ENCODE measurements at regions not wholly inside any gene's neighbourhood (a gene's known extent, or its start where the extent isn't known, plus 50 kb on each side); places are given as distances from the start of the nearest gene placed in this dataset.
A peak's percentile ranks its signal among the peaks of the same experiment; 100 is the strongest.

GRCh38 chr3:77943598-77943997, 903.7 kb downstream of the ROBO2 start:
- in situ Hi-C loops (cut with MboI; ENCODE audit: low sequenced_read_pairs), result no loop called here

GRCh38 chr3:77945320-77945719, 905.4 kb downstream of the ROBO2 start:
- DNase-seq (ENCODE audit: low spot score in 2 of 2), result no peak
- Histone ChIP-seq H3K27me3 (ENCODE audit: low read depth) (peaks cover 33% of the 10 kb centered on the region), H3K4me1 (peaks cover 7% of the 10 kb centered on the region), H3K9me3 (no peaks in the 10 kb centered on the region), H3K4me3 (no peak overlapping the region), H3K36me3 (replicated peaks) (no peaks in the 10 kb centered on the region)
- in situ Hi-C loops (cut with MboI; ENCODE audit: low sequenced_read_pairs), result no loop called here

More at GRCh38 chr3:77943598-77943997, 903.7 kb downstream of the ROBO2 start:
- Histone ChIP-seq H3K4me3 (no peak overlapping the region), H3K4me1 (peaks cover 7% of the 10 kb centered on the region), H3K36me3 (replicated peaks) (no peaks in the 10 kb centered on the region), H3K9me3 (no peaks in the 10 kb centered on the region), H3K27me3 (ENCODE audit: low read depth) (peaks cover 33% of the 10 kb centered on the region)
- DNase-seq (ENCODE audit: low spot score in 2 of 2), result no peak

- H3K27me3 ChIP-seq (ENCODE audit: low read depth), result peaks cover 28% of the 10 kb centered on the region
- no peak overlapping the region for H3K4me3 ChIP-seq
- in situ Hi-C loops (cut with MboI; ENCODE audit: low sequenced_read_pairs), result no loop called here
- no peaks in the 10 kb centered on the region for H3K36me3 ChIP-seq (replicated peaks)
- peaks cover 7% of the 10 kb centered on the region for H3K4me1 ChIP-seq
- DNase-seq (ENCODE audit: low spot score in 2 of 2), result peak in 1 of 2 experiments; percentile 92
- H3K9me3 ChIP-seq, result no peaks in the 10 kb centered on the region
These were observed 907.8 kb downstream of the ROBO2 start for GRCh38 chr3:77947671-77948070.

GRCh38 chr3:77967621-77968020, 927.7 kb downstream of the ROBO2 start:
- Histone ChIP-seq H3K9me3 (no peaks in the 10 kb centered on the region), H3K4me1 (no peaks in the 10 kb centered on the region), H3K4me3 (no peak overlapping the region), H3K27me3 (ENCODE audit: low read depth) (no peaks in the 10 kb centered on the region), H3K36me3 (replicated peaks) (no peaks in the 10 kb centered on the region)
- in situ Hi-C loops (cut with MboI; ENCODE audit: low sequenced_read_pairs), result no loop called here
- DNase-seq (ENCODE audit: low spot score in 2 of 2), result no peak

- DNase-seq (ENCODE audit: low spot score in 2 of 2), result no peak
- Histone ChIP-seq H3K9me3 (no peaks in the 10 kb centered on the region), H3K36me3 (replicated peaks) (no peaks in the 10 kb centered on the region), H3K27me3 (ENCODE audit: low read depth) (no peaks in the 10 kb centered on the region), H3K4me1 (no peaks in the 10 kb centered on the region), H3K4me3 (no peak overlapping the region)
- in situ Hi-C loops (cut with MboI; ENCODE audit: low sequenced_read_pairs), result no loop called here
These were observed 936.2 kb downstream of the ROBO2 start for GRCh38 chr3:77976079-77976478.

GRCh38 chr3:78003090-78003489, 963.2 kb downstream of the ROBO2 start:
- H3K27me3 ChIP-seq (ENCODE audit: low read depth), result no peaks in the 10 kb centered on the region
- H3K9me3 ChIP-seq, result no peaks in the 10 kb centered on the region
- H3K36me3 ChIP-seq (replicated peaks), result no peaks in the 10 kb centered on the region
- H3K4me3 ChIP-seq, result no peak overlapping the region
- in situ Hi-C loops (cut with MboI; ENCODE audit: low sequenced_read_pairs), result no loop called here
- peak in 1 of 2 experiments; percentile 18 for DNase-seq (ENCODE audit: low spot score in 2 of 2)
- H3K4me1 ChIP-seq, result no peaks in the 10 kb centered on the region

- in situ Hi-C loops (cut with MboI; ENCODE audit: low sequenced_read_pairs), result no loop called here
- no peaks in the 10 kb centered on the region for H3K27me3 ChIP-seq (ENCODE audit: low read depth)
- DNase-seq (ENCODE audit: low spot score in 2 of 2), result no peak
- H3K36me3 ChIP-seq (replicated peaks), result no peaks in the 10 kb centered on the region
- H3K4me3 ChIP-seq, result no peak overlapping the region
- no peaks in the 10 kb centered on the region for H3K4me1 ChIP-seq
- no peaks in the 10 kb centered on the region for H3K9me3 ChIP-seq
These were observed 964.7 kb downstream of the ROBO2 start for GRCh38 chr3:78004571-78004970.

- Histone ChIP-seq H3K4me1 (no peaks in the 10 kb centered on the region), H3K4me3 (no peak overlapping the region), H3K36me3 (replicated peaks) (no peaks in the 10 kb centered on the region), H3K9me3 (no peaks in the 10 kb centered on the region), H3K27me3 (ENCODE audit: low read depth) (no peaks in the 10 kb centered on the region)
- in situ Hi-C loops (cut with MboI; ENCODE audit: low sequenced_read_pairs), result no loop called here
- no peak for DNase-seq (ENCODE audit: low spot score in 2 of 2)
These were observed 973.8 kb downstream of the ROBO2 start for GRCh38 chr3:78013653-78014052.

- H3K4me3 ChIP-seq, result no peak overlapping the region
- in situ Hi-C loops (cut with MboI; ENCODE audit: low sequenced_read_pairs), result no loop called here
- no peaks in the 10 kb centered on the region for H3K36me3 ChIP-seq (replicated peaks)
- H3K9me3 ChIP-seq, result no peaks in the 10 kb centered on the region
- no peaks in the 10 kb centered on the region for H3K27me3 ChIP-seq (ENCODE audit: low read depth)
- no peaks in the 10 kb centered on the region for H3K4me1 ChIP-seq
- DNase-seq (ENCODE audit: low spot score in 2 of 2), result no peak
These were observed 976.0 kb downstream of the ROBO2 start for GRCh38 chr3:78015856-78016255.

- Histone ChIP-seq H3K36me3 (replicated peaks) (no peaks in the 10 kb centered on the region), H3K4me1 (peaks cover 16% of the 10 kb centered on the region), H3K27me3 (ENCODE audit: low read depth) (no peaks in the 10 kb centered on the region), H3K9me3 (no peaks in the 10 kb centered on the region), H3K4me3 (no peak overlapping the region)
- in situ Hi-C loops (cut with MboI; ENCODE audit: low sequenced_read_pairs), result no loop called here
- DNase-seq (ENCODE audit: low spot score in 2 of 2), result peak in 1 of 2 experiments; percentile 27
These were observed 981.8 kb downstream of the ROBO2 start for GRCh38 chr3:78021710-78022109.

- in situ Hi-C loops (cut with MboI; ENCODE audit: low sequenced_read_pairs), result no loop called here
- H3K4me3 ChIP-seq, result no peak overlapping the region
- H3K9me3 ChIP-seq, result no peaks in the 10 kb centered on the region
These were observed 982.3 kb downstream of the ROBO2 start for GRCh38 chr3:78022232-78022631.

GRCh38 chr3:78023257-78023656, 983.4 kb downstream of the ROBO2 start:
- peaks cover 16% of the 10 kb centered on the region for H3K4me1 ChIP-seq

More at GRCh38 chr3:78022232-78022631, 982.3 kb downstream of the ROBO2 start:
- H3K4me1 ChIP-seq, result peaks cover 16% of the 10 kb centered on the region
- no peak for DNase-seq (ENCODE audit: low spot score in 2 of 2)
- no peaks in the 10 kb centered on the region for H3K36me3 ChIP-seq (replicated peaks)
- no peaks in the 10 kb centered on the region for H3K27me3 ChIP-seq (ENCODE audit: low read depth)

GRCh38 chr3:78025916-78026315, 986.0 kb downstream of the ROBO2 start:
- H3K27me3 ChIP-seq (ENCODE audit: low read depth), result no peaks in the 10 kb centered on the region
- H3K4me3 ChIP-seq, result no peak overlapping the region
- peaks cover 16% of the 10 kb centered on the region for H3K4me1 ChIP-seq
- no peaks in the 10 kb centered on the region for H3K36me3 ChIP-seq (replicated peaks)
- in situ Hi-C loops (cut with MboI; ENCODE audit: low sequenced_read_pairs), result no loop called here
- H3K9me3 ChIP-seq, result no peaks in the 10 kb centered on the region
- DNase-seq (ENCODE audit: low spot score in 2 of 2), result no peak

More at GRCh38 chr3:78023257-78023656, 983.4 kb downstream of the ROBO2 start:
- Histone ChIP-seq H3K27me3 (ENCODE audit: low read depth) (no peaks in the 10 kb centered on the region), H3K36me3 (replicated peaks) (no peaks in the 10 kb centered on the region), H3K4me3 (no peak overlapping the region), H3K9me3 (no peaks in the 10 kb centered on the region)
- in situ Hi-C loops (cut with MboI; ENCODE audit: low sequenced_read_pairs), result no loop called here
- no peak for DNase-seq (ENCODE audit: low spot score in 2 of 2)

GRCh38 chr3:78026318-78026828, 986.5 kb downstream of the ROBO2 start:
- H3K36me3 ChIP-seq (replicated peaks), result no peaks in the 10 kb centered on the region
- DNase-seq (ENCODE audit: low spot score in 2 of 2), result no peak
- in situ Hi-C loops (cut with MboI; ENCODE audit: low sequenced_read_pairs), result no loop called here
- no peaks in the 10 kb centered on the region for H3K27me3 ChIP-seq (ENCODE audit: low read depth)
- H3K4me1 ChIP-seq, result peaks cover 13% of the 10 kb centered on the region
- no peak overlapping the region for H3K4me3 ChIP-seq
- H3K9me3 ChIP-seq, result no peaks in the 10 kb centered on the region

GRCh38 chr3:78029775-78030174, 989.9 kb downstream of the ROBO2 start:
- DNase-seq (ENCODE audit: low spot score in 2 of 2), result no peak
- in situ Hi-C loops (cut with MboI; ENCODE audit: low sequenced_read_pairs), result no loop called here

More at GRCh38 chr3:78029775-78030174, 989.9 kb downstream of the ROBO2 start:
- no peak overlapping the region for H3K4me3 ChIP-seq
- no peaks in the 10 kb centered on the region for H3K9me3 ChIP-seq
- H3K36me3 ChIP-seq (replicated peaks), result no peaks in the 10 kb centered on the region
- no peaks in the 10 kb centered on the region for H3K4me1 ChIP-seq
- peaks cover 8% of the 10 kb centered on the region for H3K27me3 ChIP-seq (ENCODE audit: low read depth)

All from HAP-1 (cell line).